OCI-LY7 (cell line): ENCODE measurements at regions not wholly inside any gene's neighbourhood (a gene's known extent, or its start where the extent isn't known, plus 50 kb on each side); places are given as distances from the start of the nearest gene placed in this dataset.

Source experiments
- BruUV-seq: library from RNA; stranded (reverse); fragments of 400-500 nt; replicated peaks from 2 replicates; lab custom pipeline; 2021; lab: Mats Ljungman, UMichigan
- CTCF ChIA-PET: fragments of 300-600 bp; sonication (Branson Sonifier 250); formaldehyde crosslinking; loops from one replicate; lab custom pipeline; 2022; ENCODE audit warnings: antibody characterized with exemption; ENCODE audit not compliant: unreplicated experiment; lab: Charles Lee
- POLR2A ChIA-PET: fragments of 300-600 bp; sonication (Branson Sonifier 250); formaldehyde crosslinking; loops from one replicate; lab custom pipeline; 2022; ENCODE audit warnings: antibody characterized with exemption; lab: Charles Lee
- DNase-seq: peaks from one replicate; pipeline ENCODE4 v3.0.0-alpha.2; 2015; ENCODE audit warnings: low spot score
- H2AFZ ChIP-seq: fragments of 200-600 bp; sonication (generic), shearing (Covaris generic); 2 replicates; pipeline ENCODE4 v1.6.1; 2014; ENCODE audit warnings: mild to moderate bottlenecking, antibody characterized with exemption, low read length, moderate library complexity
- H3K27ac ChIP-seq: fragments of 200-600 bp; sonication (generic); 2 replicates; pipeline ENCODE4 v1.5.1; 2014; ENCODE audit warnings: mixed run types, low read depth, mild to moderate bottlenecking, moderate library complexity, low read length, inconsistent platforms; ENCODE audit not compliant: poor library complexity, severe bottlenecking
- H3K36me3 ChIP-seq: fragments of 200-600 bp; sonication (generic); 2 replicates; pipeline ENCODE4 v1.6.1; 2014; ENCODE audit warnings: mild to moderate bottlenecking, antibody characterized with exemption, low read length, moderate library complexity, mixed read lengths; ENCODE audit not compliant: insufficient read depth
- H3K4me1 ChIP-seq: fragments of 200-600 bp; sonication (generic); 2 replicates; pipeline ENCODE4 v1.5.1; 2014; ENCODE audit warnings: mild to moderate bottlenecking, low read length; ENCODE audit not compliant: insufficient read depth, poor library complexity, severe bottlenecking
- H3K4me2 ChIP-seq: fragments of 200-600 bp; sonication (generic); 2 replicates; pipeline ENCODE4 v1.6.1; 2014; ENCODE audit warnings: mild to moderate bottlenecking, low read length
- H3K4me3 ChIP-seq: fragments of 200-600 bp; sonication (generic); 2 replicates; pipeline ENCODE4 v1.5.1; 2014; ENCODE audit warnings: mild to moderate bottlenecking, low read depth, low read length; ENCODE audit not compliant: poor library complexity, severe bottlenecking
- H3K79me2 ChIP-seq: fragments of 200-600 bp; sonication (generic); 2 replicates; pipeline ENCODE4 v1.6.1; 2016; ENCODE audit warnings: low read depth, mild to moderate bottlenecking, low read length, moderate library complexity, mixed read lengths; ENCODE audit not compliant: insufficient read depth
- H3K9me2 ChIP-seq: fragments of 200-600 bp; sonication (generic); 2 replicates; pipeline ENCODE4 v1.6.1; 2016; ENCODE audit warnings: mild to moderate bottlenecking, low read length, mixed read lengths; ENCODE audit not compliant: insufficient read depth
- H3K9me3 ChIP-seq: fragments of 200-600 bp; sonication (generic); 2 replicates; pipeline ENCODE4 v1.6.1; 2014; ENCODE audit warnings: mild to moderate bottlenecking, mixed run types, low read length, mixed read lengths
- H4K20me1 ChIP-seq: fragments of 200-600 bp; sonication (generic); 2 replicates; pipeline ENCODE4 v1.6.1; 2014; ENCODE audit warnings: mild to moderate bottlenecking, antibody characterized with exemption, low read length, moderate library complexity, mixed read lengths; ENCODE audit not compliant: insufficient read depth
- CTCF ChIP-seq: fragments of 200-600 bp; sonication (generic); conservative IDR thresholded peaks from 2 replicates; pipeline ENCODE4 v1.5.1; 2014; ENCODE audit warnings: mild to moderate bottlenecking, antibody characterized with exemption, low read length, moderate library complexity, mixed read lengths
- EZH2phosphoT487 ChIP-seq: fragments of 200-600 bp; sonication (generic); IDR thresholded peaks from 2 replicates; pipeline ENCODE4 v1.6.1; 2018; ENCODE audit warnings: low read depth, borderline replicate concordance, mild to moderate bottlenecking, mixed run types, antibody characterized with exemption, low read length, moderate library complexity, mixed read lengths
- intact Hi-C: fragments of 100-400 bp; cut with micrococcal nuclease; formaldehyde crosslinking; loops from one replicate; pipeline ENCODE4 v1.10.0; 2022; ENCODE audit not compliant: unreplicated experiment

DNA sequence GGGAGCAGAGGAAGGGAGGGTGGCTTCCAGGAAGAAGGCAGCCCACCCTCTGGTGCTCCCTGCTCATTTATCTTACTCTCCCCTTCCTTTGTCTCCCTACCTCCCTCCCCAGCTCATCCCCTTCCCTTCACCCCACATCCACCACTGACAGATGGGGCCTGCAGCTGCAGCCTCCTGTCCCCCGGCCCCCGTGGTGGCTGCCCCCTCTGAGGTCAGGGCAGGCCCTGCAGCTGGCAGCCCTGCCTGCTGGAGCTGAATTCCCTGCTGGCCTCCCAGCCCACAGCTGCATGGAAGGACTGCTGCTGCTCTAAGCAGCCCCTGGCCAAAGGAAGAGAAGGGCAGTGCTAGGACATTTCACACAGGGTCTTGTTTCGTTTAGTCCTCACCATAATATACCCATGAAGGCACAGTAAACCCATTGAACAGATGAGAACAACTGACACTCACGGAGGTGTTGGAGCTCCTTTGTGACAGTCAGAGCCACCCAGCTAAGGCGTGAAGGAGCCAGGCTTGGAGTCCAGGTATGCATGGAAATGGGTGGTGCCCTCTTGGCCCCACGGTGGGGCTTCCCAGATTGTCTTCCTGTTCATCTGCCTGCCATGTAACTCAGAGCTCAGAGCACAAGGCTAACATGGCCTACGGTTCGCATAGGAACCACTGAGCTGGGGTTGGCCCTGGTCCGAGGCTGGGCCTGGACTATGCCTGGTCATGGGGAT lies 121.7 kb upstream of the PRR20G start:
- no peak overlapping the region for H3K4me2 ChIP-seq
- TF ChIP-seq CTCF, result no peak
- no peak for TF ChIP-seq EZH2phosphoT487
- no peaks in the 10 kb centered on the region for H3K9me3 ChIP-seq
- H4K20me1 ChIP-seq, result no peaks in the 10 kb centered on the region
- no peak for DNase-seq
- intact Hi-C loops, result no loop called here
- H3K27ac ChIP-seq, result no peak overlapping the region
- H3K9me2 ChIP-seq, result no peaks in the 10 kb centered on the region
- no TSS peak for BruUV-seq
- CTCF ChIA-PET, result no interaction called here
- H2AFZ ChIP-seq, result no peak overlapping the region
- H3K79me2 ChIP-seq, result no peaks in the 10 kb centered on the region
- no peaks in the 10 kb centered on the region for H3K4me1 ChIP-seq
- POLR2A ChIA-PET, result no interaction called here
- no peaks in the 10 kb centered on the region for H3K36me3 ChIP-seq
- H3K4me3 ChIP-seq, result no peak overlapping the region

DNA sequence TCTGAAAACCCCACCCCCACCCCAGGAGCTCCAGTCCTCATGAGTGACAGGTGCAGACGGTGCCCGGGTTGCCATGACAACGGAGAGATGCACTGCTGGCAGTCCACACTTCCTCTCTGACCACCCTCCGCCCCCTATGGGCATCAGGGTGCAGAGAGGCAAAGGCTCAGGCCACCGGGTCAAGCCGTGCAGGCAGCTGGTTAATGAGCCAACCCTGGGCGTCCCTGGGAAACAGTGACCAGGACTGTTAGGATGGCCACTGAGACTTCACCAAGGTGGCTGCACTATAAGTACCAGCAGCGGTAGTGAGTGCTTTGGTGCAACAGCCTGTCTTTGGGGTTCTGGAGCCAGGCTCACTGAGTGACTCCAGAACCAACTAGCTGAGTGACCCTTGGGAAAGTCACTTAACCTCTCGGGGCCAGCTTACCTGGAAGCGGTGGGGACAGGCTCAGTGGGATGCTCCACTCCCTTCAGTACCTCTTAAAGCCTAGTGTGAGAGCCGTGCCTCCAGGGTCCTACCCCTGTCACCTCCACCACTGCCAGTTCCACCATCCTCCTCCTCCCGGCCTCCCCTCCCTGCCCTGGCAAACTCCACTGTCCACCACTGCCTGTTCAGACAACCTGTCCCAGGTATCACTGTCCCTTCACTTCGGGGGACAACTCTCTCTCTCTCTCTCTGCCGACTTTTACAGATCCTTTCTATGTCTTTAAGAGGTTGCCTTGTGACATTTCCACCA lies 121.0 kb upstream of the PRR20G start:
- Histone ChIP-seq H3K9me2 (no peaks in the 10 kb centered on the region), H3K4me1 (no peaks in the 10 kb centered on the region), H3K4me3 (no peak overlapping the region), H3K4me2 (no peak overlapping the region), H4K20me1 (no peaks in the 10 kb centered on the region), H3K79me2 (no peaks in the 10 kb centered on the region), H3K36me3 (no peaks in the 10 kb centered on the region), H3K27ac (no peak overlapping the region), H3K9me3 (no peaks in the 10 kb centered on the region), H2AFZ (no peak overlapping the region)
- CTCF ChIA-PET, result no interaction called here
- intact Hi-C loops, result no loop called here
- TF ChIP-seq EZH2phosphoT487, result no peak
- POLR2A ChIA-PET, result interaction anchor here (0.6 kb wide), 1 partner anchor 32 kb away, joined by 3 read pairs; no protein-coding TSS in a partner anchor
- no TSS peak for BruUV-seq
- peak; percentile 22 for DNase-seq

DNA sequence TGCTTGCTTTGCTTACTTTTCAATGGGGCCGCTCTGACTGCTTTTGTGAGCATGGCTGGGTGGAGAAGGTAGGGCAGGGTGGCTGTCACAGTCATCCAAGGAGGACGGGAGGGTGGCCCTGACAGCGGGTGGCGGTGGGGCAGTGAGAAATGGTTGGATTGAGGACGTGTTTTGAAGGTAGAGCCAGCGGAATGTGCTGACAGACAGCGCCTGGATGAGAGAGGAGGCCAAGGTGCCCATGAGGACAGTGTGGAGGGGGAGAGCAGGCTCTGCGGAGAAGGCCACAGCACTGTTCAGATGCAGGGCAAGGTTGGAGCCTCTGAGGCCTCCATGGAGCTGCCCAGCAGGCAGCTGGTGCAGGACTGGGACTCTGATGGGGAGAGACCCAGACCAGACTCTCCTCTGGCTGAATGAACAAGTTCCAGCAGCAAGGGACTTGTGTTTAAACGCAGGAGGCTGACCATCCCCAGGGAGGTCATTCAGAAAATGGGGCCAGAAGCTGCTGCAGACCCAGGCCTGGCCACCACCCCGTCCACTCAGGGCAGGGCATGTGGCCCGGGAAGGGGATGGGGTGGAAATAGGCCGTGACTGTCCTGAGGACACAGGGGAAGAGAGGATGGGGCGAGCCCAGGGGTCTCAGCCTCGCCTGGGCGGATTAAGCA lies 120.3 kb upstream of the PRR20G start:
- no peaks in the 10 kb centered on the region for H3K4me1 ChIP-seq
- H3K9me2 ChIP-seq, result no peaks in the 10 kb centered on the region
- DNase-seq, result no peak
- H3K27ac ChIP-seq, result no peak overlapping the region
- intact Hi-C loops, result no loop called here
- no peaks in the 10 kb centered on the region for H4K20me1 ChIP-seq
- no peak overlapping the region for H3K4me2 ChIP-seq
- BruUV-seq, result no TSS peak
- no peak overlapping the region for H2AFZ ChIP-seq
- H3K36me3 ChIP-seq, result no peaks in the 10 kb centered on the region
- ChIA-PET CTCF (no interaction called here), POLR2A (interaction anchor here (0.6 kb wide), 1 partner anchor 32 kb away, joined by 3 read pairs; no protein-coding TSS in a partner anchor)
- H3K4me3 ChIP-seq, result no peak overlapping the region
- H3K79me2 ChIP-seq, result no peaks in the 10 kb centered on the region
- no peaks in the 10 kb centered on the region for H3K9me3 ChIP-seq
- TF ChIP-seq CTCF, result no peak
- no peak for TF ChIP-seq EZH2phosphoT487
